Rectal smooth muscle tissue (tissue), 1 donor: ENCODE measurements at regions not wholly inside any gene's neighbourhood (a gene's known extent, or its start where the extent isn't known, plus 50 kb on each side); places are given as distances from the start of the nearest gene placed in this dataset.

ENCODE experiments used
- H3K27ac ChIP-seq: one replicate; pipeline ENCODE4 v1.7.0; 2013; ENCODE audit warnings: low read depth, low read length, inconsistent platforms
- H3K27me3 ChIP-seq: one replicate; pipeline ENCODE4 v1.7.0; 2013; ENCODE audit warnings: low read length; ENCODE audit not compliant: control insufficient read depth, insufficient read depth
- H3K36me3 ChIP-seq: one replicate; pipeline ENCODE4 v1.7.0; 2013; ENCODE audit warnings: low read length; ENCODE audit not compliant: control insufficient read depth, insufficient read depth
- H3K4me1 ChIP-seq: one replicate; pipeline ENCODE4 v1.7.0; 2013; ENCODE audit warnings: low read length; ENCODE audit not compliant: control insufficient read depth, insufficient read depth
- H3K4me3 ChIP-seq: one replicate; pipeline ENCODE4 v1.7.0; 2013; ENCODE audit warnings: low read length
- H3K9ac ChIP-seq: one replicate; pipeline ENCODE4 v1.7.0; 2013; ENCODE audit warnings: low read length

DNA sequence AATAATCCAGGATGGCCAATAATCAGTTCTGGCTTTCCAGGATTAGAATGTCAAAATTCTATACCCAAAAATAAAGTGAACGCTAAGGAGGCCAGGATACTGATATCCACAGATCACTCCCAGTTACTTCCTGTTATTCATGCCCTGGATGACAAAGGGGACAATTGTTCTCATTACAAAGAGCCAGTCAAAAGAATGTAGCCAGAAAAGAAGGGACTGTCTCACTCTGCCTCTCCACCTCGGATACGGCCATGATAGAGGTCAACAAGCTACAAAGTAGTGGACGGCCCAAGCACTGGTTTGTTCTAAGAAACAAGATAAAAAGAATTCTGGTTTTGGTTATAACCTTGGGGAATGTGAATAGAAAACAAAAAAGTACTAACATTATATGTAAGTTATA lies 116.1 kb upstream of the ATF7IP start:
- no peaks in the 10 kb centered on the region for H3K27me3 ChIP-seq
- no peak overlapping the region for H3K4me3 ChIP-seq
- no peaks in the 10 kb centered on the region for H3K4me1 ChIP-seq
- no peaks in the 10 kb centered on the region for H3K36me3 ChIP-seq
- no peak overlapping the region for H3K9ac ChIP-seq
- H3K27ac ChIP-seq = no peak overlapping the region

DNA sequence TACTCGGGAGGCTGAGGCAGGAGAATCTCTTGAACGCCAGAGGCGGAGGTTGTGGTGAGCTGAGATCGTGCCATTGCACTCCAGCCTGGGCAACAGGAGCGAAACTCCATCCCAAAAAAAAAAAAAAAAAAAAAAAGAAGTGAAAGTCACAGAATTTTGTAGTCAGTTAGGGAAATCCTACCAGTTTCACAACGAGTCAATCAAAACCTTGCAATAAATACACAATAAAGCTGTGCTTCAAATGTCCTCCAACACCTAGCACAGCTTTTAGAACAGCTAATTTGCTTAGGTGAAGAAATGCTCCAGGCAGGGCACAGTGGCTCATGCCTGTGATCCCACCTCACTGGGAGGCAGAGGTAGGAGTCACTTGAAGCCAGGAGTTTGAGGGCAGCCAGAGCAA lies 112.8 kb upstream of the ATF7IP start:
- H3K27ac ChIP-seq = no peak overlapping the region
- H3K4me3 ChIP-seq = no peak overlapping the region
- no peaks in the 10 kb centered on the region for H3K27me3 ChIP-seq
- no peaks in the 10 kb centered on the region for H3K36me3 ChIP-seq
- H3K9ac ChIP-seq = no peak overlapping the region
- H3K4me1 ChIP-seq = peaks cover 9% of the 10 kb centered on the region

DNA sequence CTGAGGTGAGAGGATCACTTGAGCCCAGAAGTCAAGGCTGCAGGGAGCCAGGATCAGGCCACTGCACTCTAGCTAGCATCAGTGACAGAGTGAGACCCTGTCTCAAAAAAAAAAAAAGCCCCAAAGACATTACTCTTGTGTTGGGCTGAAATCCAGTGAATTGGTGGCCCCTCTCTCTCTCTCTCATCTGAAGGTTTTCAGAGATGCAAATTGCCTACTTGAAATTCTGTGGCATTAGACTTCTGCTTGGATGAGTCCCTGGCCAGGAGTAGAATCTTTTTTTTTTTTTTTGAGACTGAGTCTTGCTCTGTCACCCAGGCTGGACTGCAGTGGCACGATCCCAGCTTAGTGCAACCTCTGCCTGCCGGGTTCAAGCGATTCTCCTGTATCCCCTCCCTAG lies 112.0 kb upstream of the ATF7IP start:
- Histone ChIP-seq H3K9ac (no peak overlapping the region), H3K27me3 (no peaks in the 10 kb centered on the region), H3K4me1 (peaks cover 17% of the 10 kb centered on the region), H3K4me3 (no peak overlapping the region), H3K36me3 (no peaks in the 10 kb centered on the region), H3K27ac (no peak overlapping the region)

DNA sequence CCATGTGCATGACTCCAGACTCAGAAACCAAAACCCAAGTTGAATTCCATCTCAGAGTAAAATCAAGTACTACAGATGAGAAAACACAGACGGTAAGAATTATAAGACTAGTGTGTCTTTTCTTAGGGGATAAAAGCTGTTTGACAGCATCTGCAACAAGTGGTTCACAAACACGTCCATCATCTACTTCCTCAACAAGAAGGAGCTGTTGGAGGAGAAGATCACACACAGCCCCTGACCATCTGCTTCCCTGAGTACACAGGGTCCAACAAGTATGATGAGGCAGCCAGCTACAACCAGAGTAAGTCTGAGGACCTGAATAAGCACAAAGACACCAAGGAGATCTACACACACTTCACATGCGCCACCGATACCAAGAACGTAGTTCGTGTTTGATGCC lies 110.7 kb upstream of the ATF7IP start:
- H3K27me3 ChIP-seq = no peaks in the 10 kb centered on the region
- H3K36me3 ChIP-seq = no peaks in the 10 kb centered on the region
- H3K27ac ChIP-seq = no peak overlapping the region
- no peak overlapping the region for H3K9ac ChIP-seq
- H3K4me1 ChIP-seq = peaks cover 18% of the 10 kb centered on the region
- H3K4me3 ChIP-seq = no peak overlapping the region

DNA sequence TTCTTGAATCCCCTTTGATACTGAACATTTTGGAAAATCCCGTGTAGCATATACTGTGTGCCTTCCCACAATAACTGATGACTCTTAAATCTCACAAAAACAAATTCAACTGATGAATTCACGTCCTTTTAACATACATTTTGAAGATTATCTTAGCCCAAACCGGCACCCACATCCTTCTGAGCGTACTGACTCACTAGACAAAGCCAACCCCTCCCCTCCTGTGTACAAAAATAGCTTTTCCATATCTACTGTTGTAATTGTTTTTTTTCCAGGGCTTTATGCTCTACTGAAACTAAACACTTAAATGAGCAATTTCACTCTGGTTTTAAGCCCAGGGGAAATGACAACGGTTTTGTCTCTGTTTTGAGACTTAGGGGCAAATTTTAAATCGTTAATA lies 109.4 kb upstream of the ATF7IP start:
- Histone ChIP-seq H3K27ac (no peak overlapping the region), H3K27me3 (no peaks in the 10 kb centered on the region), H3K36me3 (no peaks in the 10 kb centered on the region), H3K4me1 (peaks cover 27% of the 10 kb centered on the region), H3K9ac (no peak overlapping the region), H3K4me3 (no peak overlapping the region)

DNA sequence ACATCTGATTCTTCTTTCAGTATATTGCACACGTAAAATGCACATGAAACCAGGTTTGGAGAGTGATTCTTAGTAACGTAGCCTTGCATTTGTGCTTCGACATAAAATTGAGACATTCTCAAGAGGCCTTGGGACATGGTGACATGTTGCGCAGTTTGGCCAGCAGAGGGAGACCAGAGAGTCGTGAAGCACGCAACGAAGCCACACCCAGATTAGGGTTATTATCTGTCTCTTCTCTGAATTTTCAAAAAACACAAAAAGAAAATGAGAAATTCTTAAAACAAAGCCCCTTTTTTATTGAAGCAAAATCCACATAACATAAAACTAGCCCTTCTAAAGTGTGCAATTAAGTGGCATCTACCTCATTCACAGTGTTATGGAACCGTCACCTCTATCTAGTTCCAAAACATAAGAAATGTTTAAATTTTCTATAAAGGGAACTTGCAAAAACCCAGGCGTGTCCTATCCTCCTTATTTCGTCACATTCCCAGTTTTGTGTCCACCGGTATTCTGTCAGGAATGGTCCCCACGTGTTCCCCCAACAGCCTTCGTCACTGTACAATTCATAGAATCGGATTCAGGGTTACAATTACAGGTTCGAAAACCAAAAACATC lies 108.8 kb upstream of the ATF7IP start:
- H3K4me1 ChIP-seq = peaks cover 27% of the 10 kb centered on the region
- no peak overlapping the region for H3K9ac ChIP-seq
- no peaks in the 10 kb centered on the region for H3K27me3 ChIP-seq
- H3K27ac ChIP-seq = peak overlapping the region; percentile 91
- H3K36me3 ChIP-seq = no peaks in the 10 kb centered on the region
- H3K4me3 ChIP-seq = peak overlapping the region; percentile 39

DNA sequence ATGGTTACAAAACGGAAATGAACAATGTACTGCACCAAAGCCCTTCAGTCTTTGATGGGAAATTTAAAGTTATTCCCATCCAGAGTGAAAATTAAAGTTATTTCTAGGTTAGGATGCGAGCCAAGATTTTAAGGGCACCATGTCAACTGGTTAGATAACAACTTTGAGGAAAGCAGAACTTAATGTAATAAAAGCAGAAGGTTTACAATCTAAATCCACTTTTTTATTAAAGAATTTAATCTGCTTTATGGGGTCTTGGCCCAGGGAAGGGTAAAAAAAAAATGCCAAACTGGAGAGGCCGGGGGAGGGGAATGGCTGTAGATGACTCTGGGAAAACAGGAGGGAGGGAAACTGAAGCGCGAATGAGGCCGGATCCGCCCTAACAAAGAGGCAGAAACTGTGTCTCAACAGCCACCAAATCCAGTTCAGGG lies 108.2 kb upstream of the ATF7IP start:
- no peaks in the 10 kb centered on the region for H3K36me3 ChIP-seq
- peaks cover 27% of the 10 kb centered on the region for H3K4me1 ChIP-seq

DNA sequence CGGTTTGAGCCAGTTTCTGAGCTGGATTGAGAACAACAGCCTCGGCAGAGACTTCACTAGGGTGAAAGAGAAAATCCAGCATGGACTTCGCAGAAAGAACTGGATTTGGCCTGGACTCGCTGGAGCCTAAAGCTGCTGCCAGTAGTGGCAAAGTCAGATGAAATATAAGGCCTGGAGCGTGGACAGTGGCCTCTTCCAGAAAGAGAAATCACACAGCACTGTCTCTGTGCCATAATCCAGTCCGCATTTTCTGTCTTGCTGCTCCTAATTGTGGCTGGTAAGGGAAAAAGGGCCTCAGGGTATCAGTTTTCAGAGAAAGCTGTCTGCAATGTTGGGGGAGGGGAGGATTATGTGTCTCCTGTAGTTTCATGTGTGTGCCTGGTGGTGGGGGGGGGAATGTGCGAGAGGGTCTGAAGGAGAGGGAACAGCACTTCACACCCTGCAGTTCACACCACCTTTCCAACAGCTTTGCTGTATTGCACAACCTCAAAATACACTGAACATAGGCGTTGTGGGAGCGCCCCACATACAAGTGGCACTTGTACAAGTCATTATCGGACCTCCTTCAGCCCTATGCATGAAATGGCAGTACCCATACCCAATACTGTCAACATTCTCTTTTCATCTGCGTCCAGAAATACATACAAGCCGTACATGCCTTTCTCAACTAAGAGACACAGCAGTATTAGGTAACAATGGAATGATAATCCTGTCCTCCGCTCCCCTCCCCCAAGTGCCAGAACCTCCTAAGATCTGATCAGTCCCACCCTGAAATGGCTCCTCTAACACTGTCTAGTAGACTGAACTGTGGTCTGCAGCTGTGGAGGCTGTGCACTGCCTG lies 107.5 kb upstream of the ATF7IP start:
- no peak overlapping the region for H3K9ac ChIP-seq
- H3K27me3 ChIP-seq = no peaks in the 10 kb centered on the region
- H3K27ac ChIP-seq = peak overlapping the region; percentile 91
- H3K4me1 ChIP-seq = peaks cover 27% of the 10 kb centered on the region
- peak overlapping the region; percentile 42 for H3K4me3 ChIP-seq
- no peaks in the 10 kb centered on the region for H3K36me3 ChIP-seq

More for the DNA sequence above, 108.2 kb upstream of the ATF7IP start:
- peak overlapping the region; percentile 39 for H3K4me3 ChIP-seq
- H3K27ac ChIP-seq = peak overlapping the region; percentile 91
- H3K9ac ChIP-seq = no peak overlapping the region
- H3K27me3 ChIP-seq = no peaks in the 10 kb centered on the region

DNA sequence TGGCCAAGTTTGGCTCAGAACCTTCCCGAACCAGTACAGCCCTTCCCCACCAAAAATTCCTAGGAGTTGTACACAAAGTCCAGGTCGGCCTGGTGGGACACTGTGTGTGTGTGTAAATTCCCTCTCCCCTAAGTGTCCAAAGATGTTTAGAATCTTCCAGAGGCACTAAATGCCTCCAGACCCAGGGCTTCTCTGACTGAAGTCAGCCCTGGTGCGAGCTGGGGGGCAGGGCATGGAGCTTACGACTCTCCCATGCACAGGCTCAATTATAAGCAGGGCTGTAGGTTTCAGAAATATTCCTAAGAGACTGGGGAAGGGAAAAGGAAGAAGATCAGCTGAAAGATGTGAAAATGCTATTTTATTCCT lies 106.9 kb upstream of the ATF7IP start:
- Histone ChIP-seq H3K4me1 (peaks cover 27% of the 10 kb centered on the region), H3K36me3 (no peaks in the 10 kb centered on the region), H3K9ac (no peak overlapping the region), H3K27me3 (no peaks in the 10 kb centered on the region), H3K27ac (peak overlapping the region; percentile 91), H3K4me3 (no peak overlapping the region)

DNA sequence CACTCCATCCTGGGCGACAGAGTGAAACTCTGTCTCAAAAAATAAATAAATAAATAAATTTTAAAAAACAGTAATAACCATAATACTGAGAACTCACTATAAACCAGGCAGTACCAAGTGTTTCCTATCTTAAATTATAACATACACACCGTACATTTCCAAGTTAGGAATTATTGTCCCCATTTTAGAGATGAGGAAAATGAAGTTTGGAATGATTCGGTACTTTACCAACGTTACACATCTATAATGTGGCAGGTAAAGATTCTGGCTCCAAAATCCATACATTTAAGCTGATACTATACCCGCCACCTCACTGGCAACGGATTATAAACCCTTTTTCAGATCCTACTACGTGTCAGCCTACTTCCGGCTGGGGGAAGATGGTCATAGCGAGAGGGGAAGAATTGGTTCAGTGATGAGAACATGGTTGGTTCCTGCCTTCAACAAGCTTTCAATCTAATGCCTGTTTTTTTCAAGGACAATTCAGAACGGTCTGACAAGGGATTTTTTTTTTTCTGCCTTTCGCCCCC lies 105.9 kb upstream of the ATF7IP start:
- H3K4me3 ChIP-seq = no peak overlapping the region
- no peak overlapping the region for H3K9ac ChIP-seq
- peak overlapping the region; percentile 85 for H3K27ac ChIP-seq
- no peaks in the 10 kb centered on the region for H3K27me3 ChIP-seq
- peaks cover 27% of the 10 kb centered on the region for H3K4me1 ChIP-seq
- H3K36me3 ChIP-seq = no peaks in the 10 kb centered on the region

DNA sequence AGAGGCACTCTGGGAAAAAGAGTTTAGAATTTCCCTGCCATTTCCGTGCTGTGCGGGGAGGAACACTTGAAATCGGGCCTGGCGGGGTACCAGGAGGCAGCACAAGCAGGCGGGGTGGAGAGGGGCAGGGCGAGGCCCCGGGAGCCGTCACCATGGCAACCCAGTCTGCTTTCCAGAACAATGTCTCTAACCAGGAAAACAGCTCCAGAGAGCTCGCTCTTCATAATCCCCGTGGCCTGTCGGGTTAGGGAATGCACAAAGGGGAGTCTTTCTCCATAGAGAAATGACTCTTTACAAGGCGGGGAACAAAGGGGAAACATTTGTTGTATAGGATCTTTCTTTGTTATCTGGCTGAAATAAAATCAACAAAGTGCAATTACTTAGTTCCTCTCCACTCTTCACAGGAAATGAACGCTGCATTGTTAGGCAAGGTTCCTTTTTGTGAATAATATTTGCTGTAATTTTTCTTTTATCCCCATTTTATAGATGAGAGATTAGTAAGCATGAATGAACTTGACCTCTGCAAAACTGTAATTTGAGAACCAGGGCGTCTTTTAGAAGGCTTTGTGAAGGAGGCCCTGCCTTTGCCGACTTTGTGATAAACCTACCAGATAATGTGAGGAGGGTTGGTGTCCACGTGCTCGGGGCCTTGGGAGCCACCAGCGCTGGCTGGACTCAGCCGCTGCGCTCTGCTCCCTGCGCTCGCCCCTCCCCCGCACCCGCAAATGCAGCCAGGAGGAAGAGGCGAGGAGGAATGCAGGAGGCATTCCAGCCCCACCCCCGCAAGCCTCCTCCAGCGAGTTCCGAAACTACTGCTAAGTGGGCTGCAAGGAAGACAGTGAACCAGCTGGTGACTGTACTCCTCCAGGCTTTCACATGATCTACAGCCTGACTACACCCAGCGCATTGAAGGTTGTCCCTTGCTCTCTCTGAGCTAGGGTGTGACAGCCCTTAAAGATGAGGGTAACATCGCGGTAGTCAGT lies 105.2 kb upstream of the ATF7IP start:
- no peaks in the 10 kb centered on the region for H3K36me3 ChIP-seq
- no peaks in the 10 kb centered on the region for H3K27me3 ChIP-seq
- no peak overlapping the region for H3K9ac ChIP-seq
- H3K27ac ChIP-seq = peak overlapping the region; percentile 85
- H3K4me1 ChIP-seq = peaks cover 27% of the 10 kb centered on the region
- H3K4me3 ChIP-seq = peak overlapping the region; percentile 37

DNA sequence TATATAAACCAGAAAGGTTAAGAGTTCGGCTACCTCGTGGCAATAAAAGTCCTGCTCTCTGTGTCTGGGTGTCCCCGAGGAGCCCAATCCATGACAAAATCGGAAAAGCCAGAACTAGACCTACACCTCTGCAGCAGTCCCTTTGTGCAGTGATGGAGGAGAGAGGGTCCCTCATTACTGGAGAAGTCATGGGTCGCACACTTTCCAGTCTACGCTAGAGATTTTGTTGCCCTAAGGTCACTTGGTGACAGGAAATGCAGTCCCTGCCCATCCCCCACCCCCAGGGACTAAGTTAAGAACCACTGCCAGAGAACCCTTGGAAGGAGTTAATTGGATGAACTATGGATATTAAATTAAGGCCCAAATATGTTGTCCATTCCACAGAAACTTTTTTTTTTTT lies 104.4 kb upstream of the ATF7IP start:
- Histone ChIP-seq H3K4me3 (peak overlapping the region; percentile 37), H3K27ac (peak overlapping the region; percentile 85), H3K27me3 (no peaks in the 10 kb centered on the region), H3K9ac (no peak overlapping the region), H3K36me3 (no peaks in the 10 kb centered on the region), H3K4me1 (peaks cover 27% of the 10 kb centered on the region)
